IPS DF 6.9 (cell line): ENCODE measurements at regions not wholly inside any gene's neighbourhood (a gene's known extent, or its start where the extent isn't known, plus 50 kb on each side); places are given as distances from the start of the nearest gene placed in this dataset.

Experiments
- DNase-seq: peaks from one replicate; pipeline ENCODE4 v3.0.0-alpha.2; 2013; ENCODE audit warnings: low read depth, low spot score
- H3K27ac ChIP-seq: one replicate; pipeline ENCODE4 v1.5.1; 2013; ENCODE audit warnings: low read length, control low read depth
- H3K27me3 ChIP-seq: 2 replicates; pipeline ENCODE4 v1.6.1; 2013; ENCODE audit warnings: mild to moderate bottlenecking, low read length; ENCODE audit not compliant: control insufficient read depth, insufficient read depth
- H3K36me3 ChIP-seq: 2 replicates; pipeline ENCODE4 v1.6.1; 2013; ENCODE audit warnings: low read length; ENCODE audit not compliant: control insufficient read depth, insufficient read depth
- H3K4me1 ChIP-seq: 2 replicates; pipeline ENCODE4 v1.6.1; 2013; ENCODE audit warnings: low read length; ENCODE audit not compliant: control insufficient read depth, insufficient read depth
- H3K4me3 ChIP-seq: 2 replicates; pipeline ENCODE4 v1.5.1; 2013; ENCODE audit warnings: mild to moderate bottlenecking, low read length
- H3K9me3 ChIP-seq: 2 replicates; pipeline ENCODE4 v1.6.1; 2013; ENCODE audit warnings: low read length, inconsistent platforms; ENCODE audit not compliant: control insufficient read depth, insufficient read depth
- WGBS: extraction: QIAGEN DNeasy Blood & Tissue Kit; methylation state at CpG from one replicate; pipeline ENCODE4 v1.1.7; 2013; ENCODE audit warnings: mixed read lengths, missing lambda C conversion rate; ENCODE audit not compliant: insufficient read length, insufficient coverage; 5-methylcytosine and 5-hydroxymethylcytosine counted together

DNA sequence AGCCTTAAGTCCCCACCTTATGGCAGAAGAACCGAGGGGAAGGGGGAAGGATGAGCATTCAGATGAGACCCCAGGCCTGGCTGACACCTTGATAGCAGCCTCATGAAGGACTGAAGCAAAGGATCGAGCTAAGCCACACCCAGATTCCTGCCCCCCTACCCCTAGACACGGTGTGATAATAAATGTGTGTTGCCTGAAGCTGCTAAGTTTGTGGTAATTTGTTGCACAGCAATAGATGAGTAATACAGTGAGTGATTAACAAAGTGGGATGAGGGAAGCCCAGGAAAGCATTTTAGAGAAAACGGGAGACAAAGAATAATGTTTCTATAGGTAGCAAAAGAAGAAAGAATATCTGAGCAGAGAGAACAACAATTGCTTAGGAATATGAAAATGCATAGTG is 404.2 kb downstream of the MID1IP1 start:
- Histone ChIP-seq H3K27me3 (no peaks in the 10 kb centered on the region), H3K4me3 (no peak overlapping the region), H3K9me3 (no peaks in the 10 kb centered on the region), H3K4me1 (no peaks in the 10 kb centered on the region), H3K36me3 (no peaks in the 10 kb centered on the region), H3K27ac (no peak overlapping the region)
- no peak for DNase-seq
- WGBS, result no CpG with 5 or more reads among the region's 4 CpGs

- H3K27ac ChIP-seq, result no peak overlapping the region
- WGBS, result no CpG with 5 or more reads among the region's 4 CpGs
- DNase-seq, result no peak
- H3K36me3 ChIP-seq, result no peaks in the 10 kb centered on the region
- H3K4me1 ChIP-seq, result no peaks in the 10 kb centered on the region
- no peaks in the 10 kb centered on the region for H3K9me3 ChIP-seq
- no peak overlapping the region for H3K4me3 ChIP-seq
- no peaks in the 10 kb centered on the region for H3K27me3 ChIP-seq
Measured at GRCh38 chrX:39206399-39207145, 405.3 kb downstream of the MID1IP1 start.

DNA sequence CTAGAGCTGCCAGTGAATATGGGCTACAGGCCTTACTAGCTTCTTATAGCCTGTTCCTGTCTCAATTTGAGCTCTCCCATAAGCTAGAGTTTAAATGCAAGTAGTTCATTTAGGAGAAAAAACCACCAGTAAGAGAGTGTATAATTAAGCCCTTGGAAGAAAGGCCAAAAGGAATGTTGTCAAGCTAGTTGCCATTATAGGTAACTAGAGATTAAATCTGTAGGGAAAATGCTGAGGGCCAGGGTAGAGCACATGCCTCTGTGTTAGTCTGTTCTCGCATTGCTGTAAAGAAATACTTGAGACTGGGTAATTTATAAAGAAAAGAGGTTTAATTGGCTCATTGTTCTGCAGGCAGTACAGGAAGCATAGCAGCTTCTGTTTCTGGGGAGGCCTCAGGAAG is 410.2 kb downstream of the MID1IP1 start:
- H3K36me3 ChIP-seq, result no peaks in the 10 kb centered on the region
- no peaks in the 10 kb centered on the region for H3K4me1 ChIP-seq
- H3K9me3 ChIP-seq, result no peaks in the 10 kb centered on the region
- H3K27me3 ChIP-seq, result no peaks in the 10 kb centered on the region
- DNase-seq, result no peak
- no peak overlapping the region for H3K4me3 ChIP-seq
- H3K27ac ChIP-seq, result no peak overlapping the region
- whole genome bisulfite sequencing, result no CpG with 5 or more reads among the region's 1 CpG

DNA sequence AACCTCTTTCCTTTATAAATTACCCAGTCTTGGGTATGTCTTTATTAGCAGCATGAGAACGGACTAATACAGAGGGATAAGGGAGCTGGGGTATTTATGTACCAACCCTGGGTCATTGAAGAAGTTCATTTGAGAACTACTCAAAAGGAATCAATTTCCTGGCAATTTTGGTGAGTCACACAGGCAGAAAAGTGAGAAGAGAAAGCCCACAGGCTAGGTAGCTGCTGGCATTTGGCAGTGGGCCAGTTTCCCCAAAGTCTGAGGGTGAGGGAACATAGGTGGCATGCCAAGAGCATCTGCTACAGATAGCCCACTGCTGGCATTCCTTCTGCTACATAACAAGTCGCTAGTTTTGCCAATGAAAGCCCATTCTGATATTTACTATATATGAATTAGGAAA is 411.2 kb downstream of the MID1IP1 start:
- Histone ChIP-seq H3K27me3 (no peaks in the 10 kb centered on the region), H3K9me3 (no peaks in the 10 kb centered on the region), H3K27ac (no peak overlapping the region), H3K36me3 (no peaks in the 10 kb centered on the region), H3K4me3 (no peak overlapping the region), H3K4me1 (no peaks in the 10 kb centered on the region)
- no CpG with 5 or more reads among the region's 2 CpGs for WGBS
- no peak for DNase-seq

DNA sequence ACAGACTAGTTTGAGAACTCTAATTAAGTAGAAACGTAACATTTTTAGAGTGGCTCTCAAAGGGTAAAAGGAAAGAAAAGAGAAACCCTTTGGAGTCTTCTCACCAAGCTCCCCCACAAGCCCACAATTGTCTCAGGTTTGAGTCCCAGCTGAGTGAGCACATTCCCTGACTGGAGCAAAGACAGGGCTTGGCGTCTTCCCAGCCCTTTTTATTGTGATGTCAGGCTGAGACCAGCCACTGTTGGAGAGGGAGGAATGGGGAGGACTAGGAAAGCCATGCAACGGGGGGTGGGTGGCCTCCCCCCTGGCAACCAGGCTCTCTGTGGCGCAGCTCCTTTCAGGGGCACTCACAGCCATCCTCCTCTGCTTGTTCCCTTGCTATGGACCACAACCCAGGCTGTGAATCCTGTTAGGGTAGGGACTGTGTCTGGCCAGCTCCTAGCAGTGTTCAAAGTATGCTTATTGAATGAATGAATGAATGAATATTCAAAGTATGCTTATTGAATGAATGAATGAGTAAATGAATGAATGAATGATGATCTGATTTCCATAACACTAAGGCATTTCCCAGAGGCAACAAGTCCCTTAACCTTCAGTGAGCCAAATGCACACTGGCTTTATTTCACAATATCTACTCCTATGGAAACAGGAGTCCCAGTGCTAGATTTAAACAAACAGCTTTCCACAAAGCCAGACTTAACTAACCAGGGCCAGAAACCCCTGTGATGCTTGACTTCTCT is 413.3 kb downstream of the MID1IP1 start:
- Histone ChIP-seq H3K4me3 (no peak overlapping the region), H3K27me3 (no peaks in the 10 kb centered on the region), H3K4me1 (no peaks in the 10 kb centered on the region), H3K36me3 (no peaks in the 10 kb centered on the region), H3K9me3 (no peaks in the 10 kb centered on the region), H3K27ac (no peak overlapping the region)
- WGBS, result no CpG with 5 or more reads among the region's 4 CpGs
- DNase-seq, result no peak

DNA sequence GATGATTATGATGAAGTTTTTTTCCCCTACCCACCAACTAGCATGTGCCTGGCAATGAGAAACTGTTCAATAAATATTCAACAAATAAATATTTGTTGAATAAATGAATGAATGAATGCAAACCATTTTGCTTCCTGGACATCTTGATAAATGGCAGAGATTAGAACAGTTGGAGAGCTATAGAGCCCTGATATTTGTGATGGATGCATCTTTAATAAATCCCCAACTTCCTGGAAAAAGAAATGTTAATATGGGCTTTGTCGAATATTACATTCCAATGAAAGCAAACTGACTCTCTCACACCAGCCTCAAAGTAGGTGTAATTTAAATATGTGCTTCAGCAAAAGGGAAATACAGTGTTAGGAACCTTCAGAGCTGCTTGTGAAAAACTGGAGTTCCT is 419.7 kb downstream of the MID1IP1 start:
- Histone ChIP-seq H3K36me3 (no peaks in the 10 kb centered on the region), H3K27ac (no peak overlapping the region), H3K9me3 (no peaks in the 10 kb centered on the region), H3K4me3 (no peak overlapping the region), H3K4me1 (no peaks in the 10 kb centered on the region), H3K27me3 (no peaks in the 10 kb centered on the region)
- WGBS, result no CpG with 5 or more reads among the region's 1 CpG
- DNase-seq, result no peak

GRCh38 chrX:39222346-39223113 is 421.3 kb downstream of the MID1IP1 start:
- no peak for DNase-seq
- no peak overlapping the region for H3K27ac ChIP-seq
- no peaks in the 10 kb centered on the region for H3K27me3 ChIP-seq
- H3K4me3 ChIP-seq, result no peak overlapping the region
- no peaks in the 10 kb centered on the region for H3K4me1 ChIP-seq
- no peaks in the 10 kb centered on the region for H3K9me3 ChIP-seq
- no peaks in the 10 kb centered on the region for H3K36me3 ChIP-seq
- WGBS, result no CpG with 5 or more reads among the region's 4 CpGs

DNA sequence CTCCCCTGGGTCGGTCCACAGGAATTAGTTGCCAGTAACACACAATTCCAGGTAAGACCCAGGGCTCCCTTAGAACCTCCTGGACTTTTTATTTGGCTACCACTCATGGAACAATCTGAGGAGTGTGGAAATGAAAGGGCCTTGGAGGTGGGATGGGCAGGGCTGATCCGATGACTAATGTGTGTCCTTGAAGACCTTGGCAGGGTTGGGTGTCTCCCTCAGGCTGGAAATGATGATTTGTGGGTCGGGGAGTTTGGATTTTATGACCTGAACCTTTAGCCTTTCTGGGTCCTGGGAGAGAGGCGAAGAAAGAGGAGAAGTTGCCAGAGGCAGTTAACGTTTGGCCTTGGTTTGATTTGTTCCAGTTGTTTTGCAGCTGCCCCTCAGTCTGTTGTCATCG is 425.0 kb downstream of the MID1IP1 start:
- Histone ChIP-seq H3K27me3 (no peaks in the 10 kb centered on the region), H3K27ac (no peak overlapping the region), H3K4me1 (no peaks in the 10 kb centered on the region), H3K9me3 (no peaks in the 10 kb centered on the region), H3K4me3 (no peak overlapping the region), H3K36me3 (no peaks in the 10 kb centered on the region)
- DNase-seq, result no peak
- WGBS, result no CpG with 5 or more reads among the region's 6 CpGs

DNA sequence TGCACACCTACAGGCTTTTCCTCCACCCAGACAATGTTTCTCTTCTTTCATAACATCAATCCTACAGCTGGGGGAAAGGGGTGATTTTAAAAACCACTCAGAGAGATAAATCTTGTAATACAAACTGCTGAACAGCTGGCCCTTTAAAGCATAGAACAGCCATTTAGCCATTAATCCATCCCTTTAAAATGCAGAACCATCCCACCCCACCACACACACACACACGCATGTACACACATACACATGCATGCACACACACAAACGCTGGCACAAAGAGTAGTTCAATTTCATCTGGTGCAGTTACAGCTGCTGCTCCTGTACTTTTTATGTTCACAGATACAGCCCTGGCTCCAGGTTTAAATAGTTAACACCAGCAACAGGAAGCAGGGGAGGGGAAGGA is 426.1 kb downstream of the MID1IP1 start:
- WGBS, result no CpG with 5 or more reads among the region's 2 CpGs
- H3K36me3 ChIP-seq, result no peaks in the 10 kb centered on the region
- DNase-seq, result no peak

GRCh38 chrX:39238006-39238405 is 436.7 kb downstream of the MID1IP1 start:
- H3K27me3 ChIP-seq, result no peaks in the 10 kb centered on the region
- WGBS, result no CpG with 5 or more reads among the region's 7 CpGs
- no peaks in the 10 kb centered on the region for H3K9me3 ChIP-seq

More for the DNA sequence above, 426.1 kb downstream of the MID1IP1 start:
- no peaks in the 10 kb centered on the region for H3K4me1 ChIP-seq
- no peak overlapping the region for H3K4me3 ChIP-seq
- H3K9me3 ChIP-seq, result no peaks in the 10 kb centered on the region
- H3K27ac ChIP-seq, result no peak overlapping the region
- H3K27me3 ChIP-seq, result no peaks in the 10 kb centered on the region

More at GRCh38 chrX:39238006-39238405, 436.7 kb downstream of the MID1IP1 start:
- no peak overlapping the region for H3K4me3 ChIP-seq
- no peak overlapping the region for H3K27ac ChIP-seq
- H3K36me3 ChIP-seq, result no peaks in the 10 kb centered on the region
- DNase-seq, result no peak
- H3K4me1 ChIP-seq, result no peaks in the 10 kb centered on the region
